SK-N-SH (cell line): ENCODE measurements at regions not wholly inside any gene's neighbourhood (a gene's known extent, or its start where the extent isn't known, plus 50 kb on each side); places are given as distances from the start of the nearest gene placed in this dataset.

Experiments used
- EP300 ChIP-seq, 2 experiments: IDR thresholded peaks; 2 replicates each; pipeline versions ENCODE4 v1.4.0 to v1.6.1; 2012; ENCODE audit warnings: borderline replicate concordance in 1 of 2, low read depth in 1 of 2, low read length in 1 of 2
- RCOR1 ChIP-seq: fragments of 150-350 bp; IDR thresholded peaks from 2 replicates; pipeline ENCODE4 v1.6.1; 2017; ENCODE audit warnings: antibody characterized with exemption, low read length
- SMC3 ChIP-seq: IDR thresholded peaks from 2 replicates; pipeline ENCODE4 v1.6.1; 2012; ENCODE audit warnings: low read depth, low read length, improper control_type of control experiment
- TF ChIP-seq, protein P1 (sequence below): fragments of 200-600 bp; sonication (generic); IDR thresholded peaks from 2 replicates; pipeline ENCODE4 v1.6.1; 2017; ENCODE audit warnings: antibody characterized with exemption, mild to moderate bottlenecking, moderate library complexity

DNA sequence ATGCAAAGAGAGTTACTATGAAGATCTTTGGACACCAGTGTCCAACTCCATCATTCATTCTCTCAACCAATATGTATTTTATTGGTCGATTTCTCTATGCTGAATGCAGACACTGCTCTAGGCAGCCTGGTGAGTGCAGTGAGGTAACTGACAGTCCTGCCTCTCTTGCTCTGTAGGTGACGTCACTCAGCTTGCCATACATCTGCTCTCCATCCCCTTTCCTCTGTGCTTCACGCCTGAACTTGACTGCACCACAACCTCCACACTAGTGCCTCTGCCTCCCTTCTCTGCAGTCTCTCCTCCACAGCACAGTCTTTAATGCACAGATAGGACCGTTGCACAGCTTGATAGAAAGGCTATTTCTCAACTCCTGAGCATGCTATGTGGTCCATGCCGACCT lies 344.9 kb upstream of the NOCT start:
- TF ChIP-seq, protein P1, sequence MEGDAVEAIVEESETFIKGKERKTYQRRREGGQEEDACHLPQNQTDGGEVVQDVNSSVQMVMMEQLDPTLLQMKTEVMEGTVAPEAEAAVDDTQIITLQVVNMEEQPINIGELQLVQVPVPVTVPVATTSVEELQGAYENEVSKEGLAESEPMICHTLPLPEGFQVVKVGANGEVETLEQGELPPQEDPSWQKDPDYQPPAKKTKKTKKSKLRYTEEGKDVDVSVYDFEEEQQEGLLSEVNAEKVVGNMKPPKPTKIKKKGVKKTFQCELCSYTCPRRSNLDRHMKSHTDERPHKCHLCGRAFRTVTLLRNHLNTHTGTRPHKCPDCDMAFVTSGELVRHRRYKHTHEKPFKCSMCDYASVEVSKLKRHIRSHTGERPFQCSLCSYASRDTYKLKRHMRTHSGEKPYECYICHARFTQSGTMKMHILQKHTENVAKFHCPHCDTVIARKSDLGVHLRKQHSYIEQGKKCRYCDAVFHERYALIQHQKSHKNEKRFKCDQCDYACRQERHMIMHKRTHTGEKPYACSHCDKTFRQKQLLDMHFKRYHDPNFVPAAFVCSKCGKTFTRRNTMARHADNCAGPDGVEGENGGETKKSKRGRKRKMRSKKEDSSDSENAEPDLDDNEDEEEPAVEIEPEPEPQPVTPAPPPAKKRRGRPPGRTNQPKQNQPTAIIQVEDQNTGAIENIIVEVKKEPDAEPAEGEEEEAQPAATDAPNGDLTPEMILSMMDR: no peak
- TF ChIP-seq EP300 (IDR thresholded peaks at IDR 0.05; ENCODE audit: borderline replicate concordance in 1 of 2, low read depth in 1 of 2, low read length in 1 of 2) (no peak), RCOR1 (no peak), SMC3 (no peak)
